Putamen (tissue), 1 donor: ENCODE measurements at regions not wholly inside any gene's neighbourhood (a gene's known extent, or its start where the extent isn't known, plus 50 kb on each side); places are given as distances from the start of the nearest gene placed in this dataset.
"Not testable (repeated sequence)": the region's sequence is repeated elsewhere in the genome, so short reads cannot be mapped to it uniquely, and the experiment has no call there.

Experiments
- DNase-seq: peaks from one replicate; pipeline ENCODE4 v3.0.0-alpha.2; 2016; ENCODE audit warnings: low spot score

- no peak for DNase-seq
These were observed 624.2 kb upstream of the GRIN3A start for GRCh38 chr9:102362470-102363132.

DNA sequence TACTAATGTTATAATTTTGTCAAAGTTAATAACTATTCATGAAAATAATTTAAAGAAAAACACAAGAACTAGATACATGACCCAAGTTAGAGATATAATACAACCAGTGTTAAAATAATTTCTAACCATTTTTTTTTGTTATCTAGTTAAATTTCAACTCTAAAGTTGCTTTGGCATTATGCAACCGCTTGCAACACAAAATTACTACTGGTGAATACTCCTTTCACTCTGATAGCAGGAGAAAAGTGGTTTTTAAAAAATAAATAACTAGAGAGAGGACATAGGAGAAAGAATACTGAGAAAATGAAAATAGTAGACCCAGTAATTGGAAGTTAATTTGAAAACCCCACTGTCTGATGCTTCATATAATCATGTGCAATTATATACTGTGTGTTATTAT is 622.4 kb upstream of the GRIN3A start:
- no peak for DNase-seq

DNA sequence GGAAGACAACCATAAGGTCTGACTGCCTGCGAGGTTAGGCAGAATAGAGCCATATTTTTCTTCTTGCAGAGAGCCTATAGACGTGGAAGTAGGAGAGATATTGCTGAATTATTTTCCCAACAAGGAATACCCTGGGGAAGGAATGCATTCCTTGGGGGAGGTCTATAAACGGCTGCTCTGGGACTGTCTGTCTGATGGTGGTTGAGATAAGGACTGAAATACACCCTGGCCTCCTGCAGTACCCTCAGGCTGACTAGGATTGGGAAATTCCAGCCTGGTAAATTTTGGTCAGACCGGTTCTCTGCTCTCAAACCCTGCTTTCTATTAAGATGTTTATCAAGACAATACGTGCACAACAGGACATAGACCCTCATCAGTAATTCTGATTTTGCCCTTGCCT is 617.5 kb upstream of the GRIN3A start:
- no peak for DNase-seq

DNA sequence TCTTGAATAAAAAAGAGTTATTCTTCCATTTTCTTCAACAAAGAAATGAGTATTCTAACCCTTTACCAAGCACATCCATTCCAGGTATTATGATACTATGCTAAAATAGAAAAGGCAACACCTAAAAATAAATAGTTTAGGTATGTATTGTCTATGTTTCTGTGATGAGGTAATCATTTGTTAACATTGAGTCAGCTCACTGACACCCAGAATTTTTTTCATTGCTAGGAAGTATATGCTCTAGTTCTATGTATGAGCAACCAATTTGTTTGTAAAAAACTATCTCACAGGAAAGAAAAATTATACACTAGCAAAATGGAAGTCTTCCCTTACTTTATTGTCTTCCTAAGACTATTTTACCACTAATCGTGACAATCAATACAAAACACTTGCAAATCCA is 615.6 kb upstream of the GRIN3A start:
- DNase-seq, result no peak

- DNase-seq, result not testable (repeated sequence)
These were observed 599.0 kb upstream of the GRIN3A start for GRCh38 chr9:102337471-102337870.

GRCh38 chr9:102309379-102309778 is 570.9 kb upstream of the GRIN3A start:
- no peak for DNase-seq

GRCh38 chr9:102295188-102295587 is 556.7 kb upstream of the GRIN3A start:
- DNase-seq, result no peak

GRCh38 chr9:102273952-102274351 is 535.5 kb upstream of the GRIN3A start:
- DNase-seq, result no peak

DNA sequence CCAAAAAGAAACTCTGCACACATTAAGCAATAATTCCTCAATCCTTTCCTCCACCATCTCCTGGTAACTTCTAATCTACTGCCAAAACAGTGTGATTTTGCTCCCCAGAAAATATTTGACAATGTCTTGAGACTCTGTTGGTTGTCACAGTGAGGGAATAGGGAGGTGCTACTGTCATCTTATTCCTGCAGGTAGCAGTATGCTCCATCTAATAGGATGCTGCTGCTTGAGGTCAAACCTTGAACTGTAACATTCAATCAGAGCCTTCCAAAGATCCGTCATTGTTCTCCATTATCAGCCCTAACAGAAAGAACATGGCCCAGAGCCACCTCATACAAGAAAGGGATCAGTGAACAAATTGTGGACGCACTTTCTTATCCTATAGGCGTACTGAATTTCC is 514.7 kb upstream of the GRIN3A start:
- DNase-seq, result no peak

GRCh38 chr9:102244916-102245315 is 506.5 kb upstream of the GRIN3A start:
- DNase-seq, result no peak

DNA sequence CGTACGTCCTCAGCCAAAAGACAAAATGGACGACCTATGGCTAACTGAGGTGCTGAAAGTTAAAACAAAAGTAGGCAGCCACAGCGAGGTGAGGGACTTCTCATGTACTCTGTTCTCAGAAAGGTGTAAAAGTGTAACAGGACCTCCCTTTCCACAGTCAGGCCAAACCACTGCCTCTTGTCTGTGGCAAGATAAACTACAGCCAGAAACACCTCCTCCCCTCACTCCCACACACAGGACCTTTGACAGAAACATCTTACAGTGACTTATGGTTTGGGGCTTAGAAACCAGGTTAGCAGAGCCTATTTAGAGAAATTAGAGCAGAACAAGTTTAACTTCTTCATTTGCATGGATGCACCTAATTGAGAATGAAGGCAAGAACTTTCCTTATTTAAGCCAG is 499.1 kb upstream of the GRIN3A start:
- DNase-seq, result no peak

- no peak for DNase-seq
These were observed 498.6 kb upstream of the GRIN3A start for GRCh38 chr9:102237094-102237493.

GRCh38 chr9:102227416-102227815 is 489.0 kb upstream of the GRIN3A start:
- DNase-seq, result not testable (repeated sequence)

GRCh38 chr9:102225841-102226441 is 487.5 kb upstream of the GRIN3A start:
- DNase-seq, result no peak

GRCh38 chr9:102223320-102224136 is 485.1 kb upstream of the GRIN3A start:
- not testable (repeated sequence) for DNase-seq

GRCh38 chr9:102209176-102209575 is 470.7 kb upstream of the GRIN3A start:
- DNase-seq, result no peak

- no peak for DNase-seq
These were observed 468.0 kb upstream of the GRIN3A start for GRCh38 chr9:102206432-102206831.

GRCh38 chr9:102205251-102205650 is 466.8 kb upstream of the GRIN3A start:
- DNase-seq, result no peak

DNA sequence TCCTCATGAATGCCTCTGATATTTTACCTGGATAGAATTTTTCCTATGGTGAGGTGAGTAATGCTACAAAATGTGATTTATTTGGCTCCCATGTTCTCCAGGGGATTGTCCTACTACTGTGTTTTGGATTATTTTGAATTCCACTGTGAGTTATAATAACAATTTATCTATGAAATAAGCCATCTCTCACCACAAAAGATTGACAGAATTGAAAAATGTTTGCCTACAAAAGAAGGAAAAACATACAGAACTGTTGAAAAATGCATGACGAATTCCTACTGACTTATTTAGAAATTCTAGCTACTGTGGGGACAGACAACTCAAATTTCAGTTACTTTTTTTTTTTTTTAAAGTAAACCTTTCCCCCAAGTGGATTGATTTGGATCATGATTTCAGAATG is 463.7 kb upstream of the GRIN3A start:
- DNase-seq, result no peak

GRCh38 chr9:102185962-102186361 is 447.5 kb upstream of the GRIN3A start:
- DNase-seq, result no peak

DNA sequence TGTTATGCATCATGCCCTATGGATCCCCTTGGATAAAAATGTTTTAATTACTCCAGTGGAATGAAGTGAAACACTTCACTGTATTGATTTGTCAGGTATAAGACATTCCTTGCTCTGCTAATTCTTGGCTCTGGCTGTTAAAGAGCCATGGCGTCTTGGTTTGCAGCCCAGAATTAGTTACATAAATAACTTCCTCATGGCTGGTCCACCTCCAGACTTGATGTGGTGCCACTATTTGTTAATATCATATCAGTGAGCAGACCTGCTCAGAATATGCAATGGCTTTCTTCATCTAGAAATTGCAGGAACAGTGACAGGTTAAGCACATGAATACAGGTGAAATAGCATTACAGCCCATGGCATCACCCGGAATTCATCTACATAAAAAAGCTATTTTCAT is 446.9 kb upstream of the GRIN3A start:
- no peak for DNase-seq

GRCh38 chr9:102178811-102179210 is 440.4 kb upstream of the GRIN3A start:
- DNase-seq, result no peak

- not testable (repeated sequence) for DNase-seq
These were observed 435.8 kb upstream of the GRIN3A start for GRCh38 chr9:102174202-102174601.
